ENCODE measurements at regions not wholly inside any gene's neighbourhood (a gene's known extent, or its start where the extent isn't known, plus 50 kb on each side); places are given as distances from the start of the nearest gene placed in this dataset.

GRCh38 chr12:105921055-105921454 lies 217.7 kb downstream of the NUAK1 start:
- Histone ChIP-seq H3K27ac (no peak overlapping the region), H3K4me2 (ENCODE audit: low read length) (no peak overlapping the region), H3K79me2 (no peaks in the 10 kb centered on the region), H3K9ac (no peak overlapping the region), H3K27me3 (ENCODE audit: control insufficient read depth, insufficient read depth, low read length) (no peaks in the 10 kb centered on the region), H3K9me3 (ENCODE audit: control insufficient read depth, low read length) (no peaks in the 10 kb centered on the region), H3K4me1 (no peaks in the 10 kb centered on the region), H3K36me3 (ENCODE audit: control insufficient read depth, insufficient read depth, low read length) (no peaks in the 10 kb centered on the region), H2AFZ (no peak overlapping the region), H3K4me3 (ENCODE audit: low read depth, low read length) (no peak overlapping the region)
- no peak for TF ChIP-seq CTCF (IDR thresholded peaks at IDR 0.05)

- no peak overlapping the region for H3K27ac ChIP-seq
- no peaks in the 10 kb centered on the region for H3K36me3 ChIP-seq (ENCODE audit: control insufficient read depth, insufficient read depth, low read length)
- H3K79me2 ChIP-seq: no peaks in the 10 kb centered on the region
- H2AFZ ChIP-seq: no peak overlapping the region
- no peak overlapping the region for H3K9ac ChIP-seq
- TF ChIP-seq CTCF (IDR thresholded peaks at IDR 0.05): no peak
- no peaks in the 10 kb centered on the region for H3K27me3 ChIP-seq (ENCODE audit: control insufficient read depth, insufficient read depth, low read length)
- H3K9me3 ChIP-seq (ENCODE audit: control insufficient read depth, low read length): no peaks in the 10 kb centered on the region
- no peak overlapping the region for H3K4me2 ChIP-seq (ENCODE audit: low read length)
- H3K4me3 ChIP-seq (ENCODE audit: low read depth, low read length): no peak overlapping the region
- no peaks in the 10 kb centered on the region for H3K4me1 ChIP-seq
Observed at GRCh38 chr12:105921872-105922669, 216.7 kb downstream of the NUAK1 start.

GRCh38 chr12:105922670-105923102 lies 216.1 kb downstream of the NUAK1 start:
- Histone ChIP-seq H3K9ac (no peak overlapping the region), H3K27ac (no peak overlapping the region), H3K4me1 (no peaks in the 10 kb centered on the region), H3K27me3 (ENCODE audit: control insufficient read depth, insufficient read depth, low read length) (no peaks in the 10 kb centered on the region), H3K4me3 (ENCODE audit: low read depth, low read length) (no peak overlapping the region), H3K36me3 (ENCODE audit: control insufficient read depth, insufficient read depth, low read length) (no peaks in the 10 kb centered on the region), H3K79me2 (no peaks in the 10 kb centered on the region), H2AFZ (no peak overlapping the region), H3K4me2 (ENCODE audit: low read length) (no peak overlapping the region), H3K9me3 (ENCODE audit: control insufficient read depth, low read length) (no peaks in the 10 kb centered on the region)
- TF ChIP-seq CTCF (IDR thresholded peaks at IDR 0.05): no peak

- H3K79me2 ChIP-seq: no peaks in the 10 kb centered on the region
- H3K9ac ChIP-seq: no peak overlapping the region
- no peak for TF ChIP-seq CTCF (IDR thresholded peaks at IDR 0.05)
- H2AFZ ChIP-seq: no peak overlapping the region
- H3K4me1 ChIP-seq: no peaks in the 10 kb centered on the region
- no peaks in the 10 kb centered on the region for H3K27me3 ChIP-seq (ENCODE audit: control insufficient read depth, insufficient read depth, low read length)
- H3K27ac ChIP-seq: no peak overlapping the region
- no peak overlapping the region for H3K4me3 ChIP-seq (ENCODE audit: low read depth, low read length)
- H3K36me3 ChIP-seq (ENCODE audit: control insufficient read depth, insufficient read depth, low read length): no peaks in the 10 kb centered on the region
- no peaks in the 10 kb centered on the region for H3K9me3 ChIP-seq (ENCODE audit: control insufficient read depth, low read length)
- no peak overlapping the region for H3K4me2 ChIP-seq (ENCODE audit: low read length)
Observed at GRCh38 chr12:105924526-105925208, 214.1 kb downstream of the NUAK1 start.
